Liver (tissue), 3 donors: ENCODE measurements at regions not wholly inside any gene's neighbourhood (a gene's known extent, or its start where the extent isn't known, plus 50 kb on each side); places are given as distances from the start of the nearest gene placed in this dataset.

Source experiments
- HNF4A ChIP-seq, 2 donors: conservative IDR thresholded peaks; 2 replicates each; pipeline ENCODE4 v1.6.1; 2016; ENCODE audit warnings: antibody characterized with exemption in 2 of 2, mild to moderate bottlenecking in 2 of 2
- SP1 ChIP-seq: IDR thresholded peaks from 2 replicates; pipeline ENCODE4 v1.6.1; 2018; ENCODE audit warnings: antibody characterized with exemption, mild to moderate bottlenecking
- TF ChIP-seq, protein P1 (sequence below): IDR thresholded peaks from 2 replicates; pipeline ENCODE4 v1.6.1; 2016; ENCODE audit warnings: antibody characterized with exemption
- TF ChIP-seq, protein P2 (sequence below): fragments of 150-350 bp; IDR thresholded peaks from 2 replicates; pipeline ENCODE4 v1.5.1; 2017; ENCODE audit warnings: improper control_type of control experiment, low read depth, low read length; ENCODE audit not compliant: missing input control
- donor health status: healthy.
- donor health status: healthy.

DNA sequence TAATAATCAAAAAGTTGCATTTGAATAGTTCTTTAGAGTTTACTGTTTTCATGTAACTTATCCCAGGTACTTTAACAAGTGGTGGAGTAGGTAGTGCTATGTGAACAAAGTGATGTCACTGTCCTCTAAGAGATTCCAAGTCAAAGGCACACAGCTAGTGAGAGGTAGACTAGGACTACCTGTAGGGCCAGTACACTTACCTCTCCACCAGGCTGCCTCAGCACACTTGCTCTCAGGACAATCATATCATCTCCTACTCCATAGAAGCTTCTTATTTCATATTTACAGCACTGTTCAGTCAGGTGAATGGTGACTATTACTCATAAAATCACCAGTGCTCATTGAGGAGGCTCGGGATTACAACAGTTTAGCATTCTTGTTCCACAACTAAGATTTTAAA lies 173.0 kb upstream of the EMCN start:
- TF ChIP-seq, protein P1, sequence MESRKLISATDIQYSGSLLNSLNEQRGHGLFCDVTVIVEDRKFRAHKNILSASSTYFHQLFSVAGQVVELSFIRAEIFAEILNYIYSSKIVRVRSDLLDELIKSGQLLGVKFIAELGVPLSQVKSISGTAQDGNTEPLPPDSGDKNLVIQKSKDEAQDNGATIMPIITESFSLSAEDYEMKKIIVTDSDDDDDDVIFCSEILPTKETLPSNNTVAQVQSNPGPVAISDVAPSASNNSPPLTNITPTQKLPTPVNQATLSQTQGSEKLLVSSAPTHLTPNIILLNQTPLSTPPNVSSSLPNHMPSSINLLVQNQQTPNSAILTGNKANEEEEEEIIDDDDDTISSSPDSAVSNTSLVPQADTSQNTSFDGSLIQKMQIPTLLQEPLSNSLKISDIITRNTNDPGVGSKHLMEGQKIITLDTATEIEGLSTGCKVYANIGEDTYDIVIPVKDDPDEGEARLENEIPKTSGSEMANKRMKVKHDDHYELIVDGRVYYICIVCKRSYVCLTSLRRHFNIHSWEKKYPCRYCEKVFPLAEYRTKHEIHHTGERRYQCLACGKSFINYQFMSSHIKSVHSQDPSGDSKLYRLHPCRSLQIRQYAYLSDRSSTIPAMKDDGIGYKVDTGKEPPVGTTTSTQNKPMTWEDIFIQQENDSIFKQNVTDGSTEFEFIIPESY = no peak
- TF ChIP-seq, protein P2, sequence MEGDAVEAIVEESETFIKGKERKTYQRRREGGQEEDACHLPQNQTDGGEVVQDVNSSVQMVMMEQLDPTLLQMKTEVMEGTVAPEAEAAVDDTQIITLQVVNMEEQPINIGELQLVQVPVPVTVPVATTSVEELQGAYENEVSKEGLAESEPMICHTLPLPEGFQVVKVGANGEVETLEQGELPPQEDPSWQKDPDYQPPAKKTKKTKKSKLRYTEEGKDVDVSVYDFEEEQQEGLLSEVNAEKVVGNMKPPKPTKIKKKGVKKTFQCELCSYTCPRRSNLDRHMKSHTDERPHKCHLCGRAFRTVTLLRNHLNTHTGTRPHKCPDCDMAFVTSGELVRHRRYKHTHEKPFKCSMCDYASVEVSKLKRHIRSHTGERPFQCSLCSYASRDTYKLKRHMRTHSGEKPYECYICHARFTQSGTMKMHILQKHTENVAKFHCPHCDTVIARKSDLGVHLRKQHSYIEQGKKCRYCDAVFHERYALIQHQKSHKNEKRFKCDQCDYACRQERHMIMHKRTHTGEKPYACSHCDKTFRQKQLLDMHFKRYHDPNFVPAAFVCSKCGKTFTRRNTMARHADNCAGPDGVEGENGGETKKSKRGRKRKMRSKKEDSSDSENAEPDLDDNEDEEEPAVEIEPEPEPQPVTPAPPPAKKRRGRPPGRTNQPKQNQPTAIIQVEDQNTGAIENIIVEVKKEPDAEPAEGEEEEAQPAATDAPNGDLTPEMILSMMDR = no peak
- no peak for TF ChIP-seq HNF4A (conservative IDR thresholded peaks at IDR 0.05)
- TF ChIP-seq SP1 = no peak
